OCI-LY1 (cell line): ENCODE measurements at regions not wholly inside any gene's neighbourhood (a gene's known extent, or its start where the extent isn't known, plus 50 kb on each side); places are given as distances from the start of the nearest gene placed in this dataset.

Experiments used
- H2AFZ ChIP-seq: fragments of 200-600 bp; sonication (generic), shearing (Covaris generic); 2 replicates; pipeline ENCODE4 v1.6.0; 2014; ENCODE audit warnings: antibody characterized with exemption, mild to moderate bottlenecking, low read length
- H3F3A ChIP-seq: fragments of 200-600 bp; sonication (generic), shearing (Covaris generic); 2 replicates; pipeline ENCODE4 v1.6.0; 2014; ENCODE audit warnings: mild to moderate bottlenecking, antibody characterized with exemption, low read length, moderate library complexity; ENCODE audit not compliant: insufficient read depth
- H3K27ac ChIP-seq: fragments of 200-600 bp; sonication (generic); 2 replicates; pipeline ENCODE4 v1.5.1; 2014; ENCODE audit warnings: low read length, mixed run types, mild to moderate bottlenecking, low read depth; ENCODE audit not compliant: poor library complexity, severe bottlenecking
- H3K27me3 ChIP-seq: fragments of 200-600 bp; sonication (generic); 2 replicates; pipeline ENCODE4 v1.6.0; 2014; ENCODE audit warnings: antibody characterized with exemption, mild to moderate bottlenecking, low read length, moderate library complexity; ENCODE audit not compliant: insufficient read depth
- H3K36me3 ChIP-seq: fragments of 200-600 bp; sonication (generic); 2 replicates; pipeline ENCODE4 v1.6.1; 2014; ENCODE audit warnings: mild to moderate bottlenecking, antibody characterized with exemption, low read length, moderate library complexity, mixed read lengths; ENCODE audit not compliant: insufficient read depth
- H3K4me1 ChIP-seq: fragments of 200-600 bp; sonication (generic); 2 replicates; pipeline ENCODE4 v1.5.1; 2014; ENCODE audit warnings: mild to moderate bottlenecking, low read length, moderate library complexity; ENCODE audit not compliant: insufficient read depth, severe bottlenecking
- H3K4me2 ChIP-seq: fragments of 200-600 bp; sonication (generic), shearing (Covaris generic); 2 replicates; pipeline ENCODE4 v1.6.1; 2014; ENCODE audit warnings: low read length
- H3K4me3 ChIP-seq: fragments of 200-600 bp; sonication (generic); 2 replicates; pipeline ENCODE4 v1.5.1; 2014; ENCODE audit warnings: low read length, low read depth, mild to moderate bottlenecking, mixed read lengths; ENCODE audit not compliant: poor library complexity, severe bottlenecking
- H3K79me2 ChIP-seq: fragments of 200-600 bp; shearing (Covaris generic); 2 replicates; pipeline ENCODE4 v1.6.1; 2016; ENCODE audit warnings: mixed run types, low read length, mixed read lengths; ENCODE audit not compliant: insufficient read depth
- H3K9ac ChIP-seq: fragments of 200-600 bp; sonication (generic), shearing (Covaris generic); 2 replicates; pipeline ENCODE4 v1.6.1; 2014; ENCODE audit warnings: mild to moderate bottlenecking, low read length, mixed read lengths
- H3K9me2 ChIP-seq: fragments of 200-600 bp; sonication (generic), shearing (Covaris generic); 2 replicates; pipeline ENCODE4 v1.6.1; 2014; ENCODE audit warnings: low read depth, mild to moderate bottlenecking, low read length, mixed read lengths
- H3K9me3 ChIP-seq: fragments of 200-600 bp; shearing (Covaris generic); 2 replicates; pipeline ENCODE4 v1.6.1; 2014; ENCODE audit warnings: low read length, mixed read lengths
- H4K20me1 ChIP-seq: fragments of 200-600 bp; sonication (generic), shearing (Covaris generic); 2 replicates; pipeline ENCODE4 v1.6.0; 2016; ENCODE audit warnings: mild to moderate bottlenecking, low read length; ENCODE audit not compliant: insufficient read depth
- EZH2 ChIP-seq: fragments of 200-600 bp; sonication (generic), shearing (Covaris generic); IDR thresholded peaks from 2 replicates; pipeline ENCODE4 v1.8.0; 2017; ENCODE audit warnings: borderline replicate concordance, mixed run types, mild to moderate bottlenecking, antibody characterized with exemption, low read length, moderate library complexity, mixed read lengths
- TF ChIP-seq, protein P1 (sequence below): fragments of 200-600 bp; sonication (generic), shearing (Covaris generic); IDR thresholded peaks from 2 replicates; pipeline ENCODE4 v1.5.1; 2017; ENCODE audit warnings: mild to moderate bottlenecking, antibody characterized with exemption, low read length, moderate library complexity, mixed read lengths

- TF ChIP-seq EZH2: no peak
- TF ChIP-seq, protein P1, sequence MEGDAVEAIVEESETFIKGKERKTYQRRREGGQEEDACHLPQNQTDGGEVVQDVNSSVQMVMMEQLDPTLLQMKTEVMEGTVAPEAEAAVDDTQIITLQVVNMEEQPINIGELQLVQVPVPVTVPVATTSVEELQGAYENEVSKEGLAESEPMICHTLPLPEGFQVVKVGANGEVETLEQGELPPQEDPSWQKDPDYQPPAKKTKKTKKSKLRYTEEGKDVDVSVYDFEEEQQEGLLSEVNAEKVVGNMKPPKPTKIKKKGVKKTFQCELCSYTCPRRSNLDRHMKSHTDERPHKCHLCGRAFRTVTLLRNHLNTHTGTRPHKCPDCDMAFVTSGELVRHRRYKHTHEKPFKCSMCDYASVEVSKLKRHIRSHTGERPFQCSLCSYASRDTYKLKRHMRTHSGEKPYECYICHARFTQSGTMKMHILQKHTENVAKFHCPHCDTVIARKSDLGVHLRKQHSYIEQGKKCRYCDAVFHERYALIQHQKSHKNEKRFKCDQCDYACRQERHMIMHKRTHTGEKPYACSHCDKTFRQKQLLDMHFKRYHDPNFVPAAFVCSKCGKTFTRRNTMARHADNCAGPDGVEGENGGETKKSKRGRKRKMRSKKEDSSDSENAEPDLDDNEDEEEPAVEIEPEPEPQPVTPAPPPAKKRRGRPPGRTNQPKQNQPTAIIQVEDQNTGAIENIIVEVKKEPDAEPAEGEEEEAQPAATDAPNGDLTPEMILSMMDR: no peak
- peaks cover 8% of the 10 kb centered on the region; the same call in 1 of the 2 replicates for H3K9me2 ChIP-seq
- no peaks in the 10 kb centered on the region for H3K9me3 ChIP-seq
- no peaks in the 10 kb centered on the region for H3K27me3 ChIP-seq
- H3K27ac ChIP-seq: no peak overlapping the region
- no peaks in the 10 kb centered on the region for H3K36me3 ChIP-seq
- no peak overlapping the region for H3K9ac ChIP-seq
- H3K4me2 ChIP-seq: no peak overlapping the region
- no peak overlapping the region for H2AFZ ChIP-seq
- no peaks in the 10 kb centered on the region for H4K20me1 ChIP-seq
- no peaks in the 10 kb centered on the region for H3K4me1 ChIP-seq
- no peaks in the 10 kb centered on the region for H3K79me2 ChIP-seq
- H3K4me3 ChIP-seq: no peak overlapping the region
- no peaks in the 10 kb centered on the region for H3F3A ChIP-seq
Observed at GRCh38 chr7:84705706-84706105, 481.1 kb downstream of the SEMA3D start.

GRCh38 chr7:84705079-84705478, 481.8 kb downstream of the SEMA3D start:
- Histone ChIP-seq H4K20me1 (no peaks in the 10 kb centered on the region), H3K36me3 (no peaks in the 10 kb centered on the region), H3K27ac (no peak overlapping the region), H2AFZ (no peak overlapping the region), H3K4me1 (no peaks in the 10 kb centered on the region), H3K9me2 (peaks cover 8% of the 10 kb centered on the region; the same call in 1 of the 2 replicates), H3K79me2 (no peaks in the 10 kb centered on the region), H3K4me2 (no peak overlapping the region), H3K9me3 (no peaks in the 10 kb centered on the region), H3K27me3 (no peaks in the 10 kb centered on the region), H3F3A (no peaks in the 10 kb centered on the region), H3K9ac (no peak overlapping the region), H3K4me3 (no peak overlapping the region)
- no peak for TF ChIP-seq EZH2
- TF ChIP-seq, protein P1: no peak

DNA sequence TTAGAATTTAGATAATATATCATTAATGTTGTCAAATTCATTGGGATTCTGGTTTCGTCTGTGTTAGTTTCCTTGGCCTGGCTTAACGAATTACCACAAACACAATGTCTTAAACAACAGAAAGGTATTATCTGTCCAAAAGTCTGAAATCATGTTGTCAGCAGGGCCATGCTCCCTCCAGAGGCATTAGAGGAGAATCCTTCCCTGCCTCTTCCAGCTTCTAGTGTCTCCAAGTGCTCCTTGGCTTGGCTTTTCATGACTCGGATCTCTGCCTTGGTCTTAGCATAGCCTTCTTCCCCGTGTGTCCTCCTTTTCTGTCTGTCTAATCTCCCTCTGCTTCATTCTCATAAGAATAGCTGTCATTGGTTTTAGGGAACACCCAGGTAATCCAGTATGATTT, 482.5 kb downstream of the SEMA3D start:
- Histone ChIP-seq H3K27me3 (no peaks in the 10 kb centered on the region), H3K79me2 (no peaks in the 10 kb centered on the region), H3K36me3 (no peaks in the 10 kb centered on the region), H3K4me2 (no peak overlapping the region), H3F3A (no peaks in the 10 kb centered on the region), H4K20me1 (no peaks in the 10 kb centered on the region), H3K27ac (no peak overlapping the region), H3K9me2 (peaks cover 8% of the 10 kb centered on the region; the same call in 1 of the 2 replicates), H3K9ac (no peak overlapping the region), H2AFZ (no peak overlapping the region), H3K4me3 (no peak overlapping the region), H3K4me1 (no peaks in the 10 kb centered on the region), H3K9me3 (no peaks in the 10 kb centered on the region)
- TF ChIP-seq, protein P1: no peak
- TF ChIP-seq EZH2: no peak
